Esophagus squamous epithelium (tissue), 5 donors: ENCODE measurements at regions not wholly inside any gene's neighbourhood (a gene's known extent, or its start where the extent isn't known, plus 50 kb on each side); places are given as distances from the start of the nearest gene placed in this dataset.

Experiments used
- DNase-seq: peaks from one replicate; lab custom pipeline; 2025; lab: John Stamatoyannopoulos, UW
- H3K27ac ChIP-seq, 4 donors: fragments of 200-600 bp; sonication (generic); one replicate each; pipeline ENCODE4 v1.5.1; 2016 to 2019; ENCODE audit warnings: mild to moderate bottlenecking in 1 of 4
- H3K27me3 ChIP-seq, 4 donors: fragments of 200-600 bp; sonication (generic); 1 replicate in 3 of 4; 2 replicates in 1 of 4; pipeline versions ENCODE4 v1.5.1 to v1.6.0; 2017 to 2021; ENCODE audit warnings: antibody characterized with exemption in 1 of 4
- H3K36me3 ChIP-seq, 3 donors: fragments of 200-600 bp; sonication (generic); one replicate each; pipeline ENCODE4 v1.5.1; 2016 to 2019
- H3K4me1 ChIP-seq, 3 donors: fragments of 200-600 bp; sonication (generic); one replicate each; pipeline ENCODE4 v1.5.1; 2017 to 2019
- H3K4me3 ChIP-seq, 4 donors: fragments of 200-600 bp; sonication (generic); 1 replicate in 3 of 4; 2 replicates in 1 of 4; pipeline ENCODE4 v1.5.1; 2016 to 2019; ENCODE audit warnings: mild to moderate bottlenecking in 2 of 4, moderate library complexity in 1 of 4
- H3K9me3 ChIP-seq, 3 donors: fragments of 200-600 bp; sonication (generic); one replicate each; pipeline ENCODE4 v1.5.1; 2016 to 2019
- POLR2A ChIP-seq, 4 donors: fragments of 450-650 bp; IDR thresholded peaks; one replicate each; pipeline ENCODE4 v1.6.1; 2017; ENCODE audit warnings: antibody characterized with exemption in 4 of 4, mild to moderate bottlenecking in 4 of 4, moderate library complexity in 3 of 4
- WGBS, 2 donors: methylation state at CpG; one replicate each; pipeline ENCODE4 v1.1.5; 2018; 5-methylcytosine and 5-hydroxymethylcytosine counted together
- intact Hi-C: fragments of 100-400 bp; cut with DNase I; formaldehyde crosslinking; loops from one replicate; pipeline ENCODE4 v1.15.0; 2022
- TF ChIP-seq, protein P1 (sequence below), 6 experiments: fragments of 450-650 bp in 4 of 6; fragments of 200-600 bp in 2 of 6; sonication (generic) in 2 of 6; IDR thresholded peaks; one replicate each; pipeline ENCODE4 v1.5.1; 2016 to 2019; ENCODE audit warnings: antibody characterized with exemption in 6 of 6, mild to moderate bottlenecking in 4 of 6, moderate library complexity in 4 of 6
- donor health status: DM: yes; HTN: yes; CAD: no.

DNA sequence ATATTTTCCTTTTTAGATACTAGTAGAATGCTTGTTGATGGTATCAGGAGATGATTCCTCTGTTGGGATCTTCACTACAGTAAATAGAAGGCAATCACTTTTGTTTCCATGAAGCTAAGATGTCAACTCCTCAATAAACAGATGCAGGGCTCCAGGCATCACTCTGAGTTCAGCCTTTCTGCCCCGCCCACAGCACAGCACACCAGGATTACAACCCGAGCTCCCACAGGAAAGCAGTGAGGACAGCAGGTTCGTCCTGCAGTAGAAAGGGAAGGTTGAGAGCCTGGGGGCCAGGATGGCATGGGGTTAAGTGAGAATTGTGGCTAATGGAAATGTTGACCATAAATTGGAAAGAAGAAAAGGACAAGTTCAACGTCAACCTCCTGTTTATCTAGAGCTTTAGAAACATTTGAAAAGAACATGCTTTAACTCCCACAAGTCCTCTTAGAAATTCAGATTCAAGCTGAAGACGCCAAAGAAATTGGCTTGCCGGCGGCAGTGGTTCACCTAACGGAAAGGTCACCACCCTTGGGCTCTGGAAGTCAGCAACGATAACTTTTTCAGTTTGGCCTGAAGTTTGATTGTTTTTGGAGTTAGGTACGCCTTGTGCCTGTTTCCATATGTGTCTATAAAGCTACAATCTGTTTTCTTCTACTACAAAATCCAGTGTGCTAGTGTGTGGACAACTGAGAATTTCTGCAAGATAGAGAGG is 144.4 kb upstream of the PDE10A start:
- no peak for DNase-seq
- H3K27me3 ChIP-seq: peaks cover 0 to 40% (median 0%) of the 10 kb centered on the region in 4 donors
- H3K36me3 ChIP-seq: no peaks in the 10 kb centered on the region
- peaks cover 0 to 11% (median 5%) of the 10 kb centered on the region in 3 donors for H3K4me1 ChIP-seq
- H3K27ac ChIP-seq: no peak overlapping the region
- intact Hi-C loops: no loop called here
- H3K4me3 ChIP-seq: no peak overlapping the region
- 55 to 58% methylated on average over 10 of the region's 10 CpGs for WGBS, 2 donors
- H3K9me3 ChIP-seq: peaks cover 0 to 9% (median 0%) of the 10 kb centered on the region in 3 donors
- TF ChIP-seq, protein P1, sequence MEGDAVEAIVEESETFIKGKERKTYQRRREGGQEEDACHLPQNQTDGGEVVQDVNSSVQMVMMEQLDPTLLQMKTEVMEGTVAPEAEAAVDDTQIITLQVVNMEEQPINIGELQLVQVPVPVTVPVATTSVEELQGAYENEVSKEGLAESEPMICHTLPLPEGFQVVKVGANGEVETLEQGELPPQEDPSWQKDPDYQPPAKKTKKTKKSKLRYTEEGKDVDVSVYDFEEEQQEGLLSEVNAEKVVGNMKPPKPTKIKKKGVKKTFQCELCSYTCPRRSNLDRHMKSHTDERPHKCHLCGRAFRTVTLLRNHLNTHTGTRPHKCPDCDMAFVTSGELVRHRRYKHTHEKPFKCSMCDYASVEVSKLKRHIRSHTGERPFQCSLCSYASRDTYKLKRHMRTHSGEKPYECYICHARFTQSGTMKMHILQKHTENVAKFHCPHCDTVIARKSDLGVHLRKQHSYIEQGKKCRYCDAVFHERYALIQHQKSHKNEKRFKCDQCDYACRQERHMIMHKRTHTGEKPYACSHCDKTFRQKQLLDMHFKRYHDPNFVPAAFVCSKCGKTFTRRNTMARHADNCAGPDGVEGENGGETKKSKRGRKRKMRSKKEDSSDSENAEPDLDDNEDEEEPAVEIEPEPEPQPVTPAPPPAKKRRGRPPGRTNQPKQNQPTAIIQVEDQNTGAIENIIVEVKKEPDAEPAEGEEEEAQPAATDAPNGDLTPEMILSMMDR (IDR thresholded peaks at IDR 0.05): no peak
- TF ChIP-seq POLR2A (IDR thresholded peaks at IDR 0.05): no peak

DNA sequence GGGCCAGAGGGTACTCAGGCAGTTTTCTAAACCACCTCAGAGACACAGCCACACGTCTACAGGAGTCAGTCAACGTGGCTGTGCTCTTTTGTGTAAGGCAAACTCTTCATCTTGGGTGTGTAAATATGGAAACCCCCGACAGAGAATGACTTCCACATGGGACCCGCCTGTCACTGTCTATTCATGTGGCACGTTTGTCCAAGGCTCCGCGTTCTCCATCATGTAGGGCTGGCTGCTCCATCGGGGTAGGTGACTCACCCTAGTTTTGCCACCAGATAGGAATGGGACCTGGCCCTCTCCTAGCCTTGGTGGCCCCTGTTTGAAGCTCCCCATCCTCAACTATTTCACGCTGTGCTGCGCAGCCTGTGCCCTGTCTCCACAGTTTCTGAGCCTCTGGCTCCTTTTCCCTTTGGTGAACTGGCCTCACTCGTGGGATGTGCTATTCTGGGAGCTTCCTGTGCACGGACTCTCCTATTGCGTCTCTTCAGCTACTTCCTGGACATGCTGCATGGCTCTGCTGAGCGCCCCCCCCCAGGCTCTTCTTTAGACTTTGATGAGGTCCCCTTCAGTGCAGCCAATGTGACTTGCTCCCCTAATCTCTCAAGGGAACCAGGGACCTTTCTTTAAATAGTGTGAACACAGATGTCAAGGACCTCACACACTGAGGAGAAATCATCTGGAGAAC is 143.2 kb upstream of the PDE10A start:
- peaks cover 0 to 40% (median 0%) of the 10 kb centered on the region in 4 donors for H3K27me3 ChIP-seq
- intact Hi-C loops: no loop called here
- H3K9me3 ChIP-seq: peaks cover 0 to 9% (median 0%) of the 10 kb centered on the region in 3 donors
- no peak overlapping the region for H3K4me3 ChIP-seq
- H3K4me1 ChIP-seq: peaks cover 0 to 11% (median 5%) of the 10 kb centered on the region in 3 donors
- no peak overlapping the region for H3K27ac ChIP-seq
- no peaks in the 10 kb centered on the region for H3K36me3 ChIP-seq
- 69 to 74% methylated on average over 13 to 14 of the region's 14 CpGs for WGBS, 2 donors
- TF ChIP-seq POLR2A (IDR thresholded peaks at IDR 0.05): no peak
- TF ChIP-seq, protein P1 (IDR thresholded peaks at IDR 0.05): no peak
- no peak for DNase-seq

DNA sequence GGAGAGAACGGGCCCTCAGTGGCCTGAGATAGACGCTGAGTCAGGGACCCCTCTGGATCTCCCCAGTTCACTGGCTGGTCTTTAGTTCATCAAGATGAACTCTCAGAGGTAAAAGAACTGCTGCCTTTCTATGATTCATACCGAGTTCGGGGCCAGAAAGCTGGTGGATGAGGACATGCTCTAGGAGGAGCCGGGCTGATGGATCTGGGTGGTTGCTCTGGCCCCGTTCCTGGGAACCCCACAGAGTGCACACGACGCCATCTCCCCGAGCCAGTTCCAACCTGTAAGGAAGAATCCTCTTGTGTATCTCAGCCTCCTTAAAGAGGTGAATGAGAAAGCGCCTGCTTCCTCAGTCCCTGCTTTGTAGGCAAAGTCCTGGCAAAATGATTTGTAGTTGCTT is 142.6 kb upstream of the PDE10A start:
- TF ChIP-seq, protein P1 (IDR thresholded peaks at IDR 0.05): no peak
- TF ChIP-seq POLR2A (IDR thresholded peaks at IDR 0.05): no peak
- WGBS, 2 donors: 47 to 77% methylated on average over 5 to 6 of the region's 10 CpGs
- no peak overlapping the region for H3K27ac ChIP-seq
- DNase-seq: no peak
- peaks cover 0 to 40% (median 0%) of the 10 kb centered on the region in 4 donors for H3K27me3 ChIP-seq
- intact Hi-C loops: no loop called here
- H3K4me1 ChIP-seq: peaks cover 0 to 11% (median 5%) of the 10 kb centered on the region in 3 donors
- peaks cover 0 to 9% (median 0%) of the 10 kb centered on the region in 3 donors for H3K9me3 ChIP-seq
- H3K36me3 ChIP-seq: no peaks in the 10 kb centered on the region
- H3K4me3 ChIP-seq: no peak overlapping the region

DNA sequence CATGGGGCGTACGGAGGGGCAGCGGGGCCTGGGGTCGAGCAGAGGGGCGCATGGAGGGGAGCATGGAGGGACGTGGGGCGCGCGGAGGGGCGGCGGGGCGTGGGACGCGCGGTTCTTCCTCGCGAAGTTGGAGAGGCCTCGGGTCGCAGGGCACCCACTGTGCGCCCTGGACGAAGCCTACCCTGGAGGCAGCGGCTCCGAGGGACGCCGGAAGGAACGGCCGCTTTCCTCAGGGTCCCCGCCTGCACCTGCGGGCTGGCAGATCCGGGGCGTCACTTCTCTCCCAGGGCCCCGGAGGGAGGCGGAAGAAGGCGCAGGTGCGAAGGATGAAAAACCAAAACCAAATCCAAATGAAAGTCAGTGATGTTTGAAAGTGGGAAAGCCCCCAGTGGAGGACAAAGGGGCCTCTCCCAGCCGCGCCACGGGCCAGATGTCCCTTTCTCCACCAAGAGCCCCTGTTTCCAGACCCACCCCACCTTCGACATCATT is 142.1 kb upstream of the PDE10A start:
- TF ChIP-seq POLR2A (IDR thresholded peaks at IDR 0.05): no peak
- TF ChIP-seq, protein P1 (IDR thresholded peaks at IDR 0.05): no peak
- Histone ChIP-seq H3K27me3 (peaks cover 0 to 40% (median 0%) of the 10 kb centered on the region in 4 donors), H3K27ac (no peak overlapping the region), H3K4me3 (peak overlapping the region in 3 of 4 donors; percentile 22 to 52 (median 31)), H3K4me1 (peaks cover 0 to 11% (median 5%) of the 10 kb centered on the region in 3 donors), H3K9me3 (peaks cover 0 to 9% (median 0%) of the 10 kb centered on the region in 3 donors), H3K36me3 (no peaks in the 10 kb centered on the region)
- intact Hi-C loops: no loop called here
- no peak for DNase-seq
- 18 to 22% methylated on average over 19 to 30 of the region's 39 CpGs for whole genome bisulfite sequencing, 2 donors
